Kidney (tissue), 13 donors: ENCODE measurements at regions not wholly inside any gene's neighbourhood (a gene's known extent, or its start where the extent isn't known, plus 50 kb on each side); places are given as distances from the start of the nearest gene placed in this dataset.

ENCODE experiments used
- DNase-seq, 5 donors: peaks; one replicate each; pipeline ENCODE4 v3.0.0-alpha.2; 2013 to 2020
- FAIRE-seq: peaks from 2 replicates; lab custom pipeline; 2012; peaks lifted over from hg19 to GRCh38; lab: Jason Lieb, UNC
- H3K27ac ChIP-seq, 2 donors: one replicate each; pipeline ENCODE4 v1.7.0; 2013; ENCODE audit warnings: low read depth in 2 of 2, low read length in 2 of 2, inconsistent platforms in 1 of 2
- H3K27me3 ChIP-seq: one replicate; pipeline ENCODE4 v1.7.1; 2013; ENCODE audit warnings: low read length, inconsistent platforms; ENCODE audit not compliant: control insufficient read depth, insufficient read depth
- H3K36me3 ChIP-seq, 3 donors: one replicate each; pipeline versions ENCODE4 v1.7.0 to v1.7.1; 2013; ENCODE audit warnings: low read length in 3 of 3, control low read depth in 1 of 3, inconsistent platforms in 1 of 3; ENCODE audit not compliant: insufficient read depth in 3 of 3, control insufficient read depth in 2 of 3
- H3K4me1 ChIP-seq, 3 donors: one replicate each; pipeline versions ENCODE4 v1.7.0 to v1.7.1; 2013; ENCODE audit warnings: low read length in 3 of 3, inconsistent platforms in 1 of 3, low read depth in 1 of 3; ENCODE audit not compliant: control insufficient read depth in 2 of 3, insufficient read depth in 2 of 3
- H3K4me3 ChIP-seq, 3 donors: one replicate each; pipeline versions ENCODE4 v1.7.0 to v1.8.1; 2013; ENCODE audit warnings: low read length in 3 of 3, control low read depth in 1 of 3, inconsistent platforms in 1 of 3
- H3K9ac ChIP-seq, 3 donors: one replicate each; pipeline versions ENCODE4 v1.7.0 to v1.7.1; 2013; ENCODE audit warnings: low read length in 3 of 3, control low read depth in 1 of 3, inconsistent platforms in 1 of 3
- H3K9me3 ChIP-seq, 3 donors: one replicate each; pipeline versions ENCODE4 v1.7.0 to v1.7.1; 2013; ENCODE audit warnings: low read length in 3 of 3, control low read depth in 1 of 3, inconsistent platforms in 1 of 3; ENCODE audit not compliant: control insufficient read depth in 2 of 3, insufficient read depth in 1 of 3
- CTCF ChIP-seq: IDR thresholded peaks from 3 replicates; pipeline ENCODE4 v1.5.1; 2012; ENCODE audit warnings: mild to moderate bottlenecking, moderate library complexity, borderline replicate concordance; ENCODE audit not compliant: insufficient read depth; ENCODE audit errors: extremely low read depth
- intact Hi-C: fragments of 100-400 bp; cut with DNase I; formaldehyde crosslinking; loops from one replicate; pipeline ENCODE4 v1.11.1; 2022
- donor health status: control.
- donor health status: control.
- donor health status: control.
- donor health status: control.
- donor health status: control.
- donor health status: DM: yes; HTN: yes; CAD: no.
- donor health status: Normal renal cell carcinoma (clear cell type).

- H3K4me1 ChIP-seq, result no peaks in the 10 kb centered on the region
- no peaks in the 10 kb centered on the region for H3K9me3 ChIP-seq
- no peak overlapping the region for H3K27ac ChIP-seq
- FAIRE-seq (no peak), DNase-seq (no peak)
- H3K36me3 ChIP-seq, result no peaks in the 10 kb centered on the region
- TF ChIP-seq CTCF, result no peak
- H3K9ac ChIP-seq, result no peak overlapping the region
- intact Hi-C loops, result no loop called here
- H3K4me3 ChIP-seq, result no peak overlapping the region
- H3K27me3 ChIP-seq, result no peaks in the 10 kb centered on the region
These were observed 1613.2 kb upstream of the ACO1 start for GRCh38 chr9:30771163-30771708.

GRCh38 chr9:30771760-30772159 lies 1612.7 kb upstream of the ACO1 start:
- intact Hi-C loops, result no loop called here
- no peak overlapping the region for H3K4me3 ChIP-seq

GRCh38 chr9:30773427-30773826 lies 1611.0 kb upstream of the ACO1 start:
- H3K27me3 ChIP-seq, result no peaks in the 10 kb centered on the region
- no peak for FAIRE-seq
- peak in 1 of 5 donors; percentile 48 for DNase-seq

More at GRCh38 chr9:30771760-30772159, 1612.7 kb upstream of the ACO1 start:
- Histone ChIP-seq H3K9me3 (no peaks in the 10 kb centered on the region), H3K36me3 (no peaks in the 10 kb centered on the region), H3K9ac (no peak overlapping the region), H3K27ac (no peak overlapping the region), H3K4me1 (no peaks in the 10 kb centered on the region), H3K27me3 (no peaks in the 10 kb centered on the region)
- TF ChIP-seq CTCF, result no peak
- FAIRE-seq (no peak), DNase-seq (no peak)

More at GRCh38 chr9:30773427-30773826, 1611.0 kb upstream of the ACO1 start:
- H3K4me3 ChIP-seq, result no peak overlapping the region
- no peaks in the 10 kb centered on the region for H3K9me3 ChIP-seq
- H3K27ac ChIP-seq, result no peak overlapping the region
- no peak for TF ChIP-seq CTCF
- H3K4me1 ChIP-seq, result no peaks in the 10 kb centered on the region
- no peaks in the 10 kb centered on the region for H3K36me3 ChIP-seq
- intact Hi-C loops, result no loop called here
- H3K9ac ChIP-seq, result no peak overlapping the region
